Adrenal gland (tissue), 9 donors: ENCODE measurements at regions not wholly inside any gene's neighbourhood (a gene's known extent, or its start where the extent isn't known, plus 50 kb on each side); places are given as distances from the start of the nearest gene placed in this dataset.

Experiments used
- DNase-seq, 7 donors: peaks; one replicate each; pipeline ENCODE4 v3.0.0-alpha.2; 2019 to 2020
- H3K27ac ChIP-seq, 5 donors: fragments of 200-600 bp; sonication (generic) in 4 of 5; 1 replicate in 3 of 5; 2 replicates in 2 of 5; pipeline versions ENCODE4 v1.5.1 to v1.8.0; 2016 to 2020; ENCODE audit warnings: mild to moderate bottlenecking in 1 of 5
- H3K27me3 ChIP-seq: fragments of 200-600 bp; 2 replicates; pipeline ENCODE4 v1.8.0; 2021
- H3K36me3 ChIP-seq, 2 donors: fragments of 200-600 bp; replicated peaks in 1 of 2; 1 replicate in 1 of 2; 2 replicates in 1 of 2; pipeline versions ENCODE4 v1.5.1 to v1.8.0; 2018 to 2022
- H3K4me1 ChIP-seq, 2 donors: fragments of 200-600 bp; replicated peaks in 1 of 2; 1 replicate in 1 of 2; 2 replicates in 1 of 2; pipeline versions ENCODE4 v1.5.1 to v1.8.0; 2018 to 2021
- H3K4me3 ChIP-seq, 4 donors: fragments of 200-600 bp; sonication (generic) in 3 of 4; one replicate each; pipeline ENCODE4 v1.5.1; 2016 to 2018
- H3K9me3 ChIP-seq, 3 donors: fragments of 200-600 bp; sonication (generic) in 1 of 3; replicated peaks in 1 of 3; 1 replicate in 2 of 3; 2 replicates in 1 of 3; pipeline versions ENCODE4 v1.5.1 to v1.8.0; 2016 to 2021
- CTCF ChIP-seq, 6 experiments: fragments of 450-650 bp in 4 of 6; fragments of 200-600 bp in 2 of 6; sonication (generic) in 1 of 6; IDR thresholded peaks; 1 replicate in 5 of 6; 2 replicates in 1 of 6; pipeline versions ENCODE4 v1.5.1 to v1.8.0; 2016 to 2021; ENCODE audit warnings: antibody characterized with exemption in 6 of 6, mild to moderate bottlenecking in 2 of 6, moderate library complexity in 1 of 6
- POLR2A ChIP-seq, 2 donors: fragments of 450-650 bp; IDR thresholded peaks; one replicate each; pipeline ENCODE4 v1.6.1; 2017; ENCODE audit warnings: antibody characterized with exemption in 2 of 2, mild to moderate bottlenecking in 2 of 2, moderate library complexity in 1 of 2
- WGBS, 4 donors: extraction: QIAGEN DNeasy Blood & Tissue Kit in 2 of 4; methylation state at CpG; one replicate each; pipeline versions ENCODE4 v1.1.5 to v1.1.7; 2013 to 2017; 5-methylcytosine and 5-hydroxymethylcytosine counted together
- intact Hi-C, 2 donors: fragments of 100-400 bp; cut with DNase I; formaldehyde crosslinking; loops; one replicate each; pipeline versions ENCODE4 v1.14.1 to v1.15.0; 2022 to 2023
- donor health status: healthy with polysubstance abuse.
- donor health status: Bipolar disorder and iron deficiency.
- donor health status: DM: yes; HTN: yes; CAD: no.
- donor health status: DM: no; HTN: no; CAD: no.
- donor health status: DM: no; HTN: no; CAD: no.

- intact Hi-C loops = no loop called here
- Histone ChIP-seq H3K27me3 (no peaks in the 10 kb centered on the region), H3K36me3 (no peaks in the 10 kb centered on the region), H3K27ac (no peak overlapping the region), H3K4me1 (no peaks in the 10 kb centered on the region), H3K9me3 (no peaks in the 10 kb centered on the region), H3K4me3 (no peak overlapping the region)
- TF ChIP-seq POLR2A (IDR thresholded peaks at IDR 0.05) = no peak
- TF ChIP-seq CTCF (IDR thresholded peaks at IDR 0.05) = no peak
- WGBS, 4 donors = 35 to 46% (median 42%) methylated on average over 3 of the region's 3 CpGs
- peak in 2 of 7 donors; percentile 7 for DNase-seq
Measured at GRCh38 chr6:19413323-19413722, 423.8 kb upstream of the ID4 start.

- intact Hi-C loops = no loop called here
- TF ChIP-seq CTCF (IDR thresholded peaks at IDR 0.05) (no peak), POLR2A (IDR thresholded peaks at IDR 0.05) (no peak)
- 58 to 67% (median 63%) methylated on average over 4 of the region's 4 CpGs for WGBS, 4 donors
Measured at GRCh38 chr6:19415605-19416326, 421.4 kb upstream of the ID4 start.

GRCh38 chr6:19416811-19417210 is 420.4 kb upstream of the ID4 start:
- intact Hi-C loops = no loop called here

More at GRCh38 chr6:19415605-19416326, 421.4 kb upstream of the ID4 start:
- Histone ChIP-seq H3K4me1 (no peaks in the 10 kb centered on the region), H3K4me3 (no peak overlapping the region), H3K36me3 (no peaks in the 10 kb centered on the region), H3K9me3 (no peaks in the 10 kb centered on the region), H3K27ac (no peak overlapping the region), H3K27me3 (no peaks in the 10 kb centered on the region)
- DNase-seq = no peak

GRCh38 chr6:19417713-19418112 is 419.5 kb upstream of the ID4 start:
- TF ChIP-seq CTCF (IDR thresholded peaks at IDR 0.05) = no peak
- H3K36me3 ChIP-seq = no peaks in the 10 kb centered on the region
- no peak for DNase-seq
- H3K4me1 ChIP-seq = no peaks in the 10 kb centered on the region
- no peak overlapping the region for H3K27ac ChIP-seq
- no peaks in the 10 kb centered on the region for H3K27me3 ChIP-seq
- intact Hi-C loops = no loop called here
- no peak overlapping the region for H3K4me3 ChIP-seq
- H3K9me3 ChIP-seq = no peaks in the 10 kb centered on the region

More at GRCh38 chr6:19416811-19417210, 420.4 kb upstream of the ID4 start:
- no peak for DNase-seq
- H3K27me3 ChIP-seq = no peaks in the 10 kb centered on the region
- H3K4me3 ChIP-seq = no peak overlapping the region
- no peak for TF ChIP-seq POLR2A (IDR thresholded peaks at IDR 0.05)
- no peak for TF ChIP-seq CTCF (IDR thresholded peaks at IDR 0.05)
- H3K9me3 ChIP-seq = no peaks in the 10 kb centered on the region
- no peaks in the 10 kb centered on the region for H3K36me3 ChIP-seq
- no peak overlapping the region for H3K27ac ChIP-seq
- H3K4me1 ChIP-seq = no peaks in the 10 kb centered on the region
